Right lobe of liver (tissue), 4 donors: ENCODE measurements at regions not wholly inside any gene's neighbourhood (a gene's known extent, or its start where the extent isn't known, plus 50 kb on each side); places are given as distances from the start of the nearest gene placed in this dataset.

Experiments
- CTCF ChIP-seq, 4 donors: fragments of 200-600 bp in 3 of 4; fragments of 450-650 bp in 1 of 4; IDR thresholded peaks; one replicate each; pipeline versions ENCODE4 v1.5.1 to v1.8.0; 2016 to 2022; ENCODE audit warnings: antibody characterized with exemption in 4 of 4, mild to moderate bottlenecking in 2 of 4
- POLR2A ChIP-seq: fragments of 450-650 bp; IDR thresholded peaks from one replicate; pipeline ENCODE4 v1.6.1; 2017; ENCODE audit warnings: antibody characterized with exemption, mild to moderate bottlenecking
- donor health status: DM: no; HTN: no; CAD: no.
- donor health status: DM: no; HTN: no; CAD: no.
- donor health status: DM: no; HTN: yes; CAD: no.

- TF ChIP-seq CTCF (IDR thresholded peaks at IDR 0.05): no peak
- no peak for TF ChIP-seq POLR2A
Observed at GRCh38 chr2:160603771-160604510, 110.3 kb upstream of the RBMS1 start.
